ENCODE measurements at regions not wholly inside any gene's neighbourhood (a gene's known extent, or its start where the extent isn't known, plus 50 kb on each side); places are given as distances from the start of the nearest gene placed in this dataset.

DNA sequence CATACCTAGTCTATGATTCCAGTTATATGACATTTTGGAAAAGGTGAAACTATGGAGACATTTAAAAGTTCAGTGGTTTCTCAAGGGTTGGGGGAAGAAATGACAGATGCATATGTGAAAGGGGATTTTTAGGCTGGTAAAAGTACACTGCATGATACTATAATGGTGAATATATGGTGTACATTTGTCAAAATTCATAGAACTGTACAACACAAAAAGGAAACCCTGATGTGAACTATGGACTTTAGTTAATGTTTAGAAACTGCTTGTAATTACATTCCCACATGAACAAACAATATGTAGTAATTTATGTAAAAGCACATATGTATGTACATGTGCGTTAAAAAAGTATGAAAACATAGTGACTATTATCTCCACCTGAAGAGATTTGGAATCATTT, 907.3 kb upstream of the CITED2 start:
- TF ChIP-seq EP300 (IDR thresholded peaks at IDR 0.05) (no peak), POLR2AphosphoS5 (IDR thresholded peaks at IDR 0.05) (no peak), POLR2A (IDR thresholded peaks at IDR 0.05) (no peak)
- TF ChIP-seq, protein P1, sequence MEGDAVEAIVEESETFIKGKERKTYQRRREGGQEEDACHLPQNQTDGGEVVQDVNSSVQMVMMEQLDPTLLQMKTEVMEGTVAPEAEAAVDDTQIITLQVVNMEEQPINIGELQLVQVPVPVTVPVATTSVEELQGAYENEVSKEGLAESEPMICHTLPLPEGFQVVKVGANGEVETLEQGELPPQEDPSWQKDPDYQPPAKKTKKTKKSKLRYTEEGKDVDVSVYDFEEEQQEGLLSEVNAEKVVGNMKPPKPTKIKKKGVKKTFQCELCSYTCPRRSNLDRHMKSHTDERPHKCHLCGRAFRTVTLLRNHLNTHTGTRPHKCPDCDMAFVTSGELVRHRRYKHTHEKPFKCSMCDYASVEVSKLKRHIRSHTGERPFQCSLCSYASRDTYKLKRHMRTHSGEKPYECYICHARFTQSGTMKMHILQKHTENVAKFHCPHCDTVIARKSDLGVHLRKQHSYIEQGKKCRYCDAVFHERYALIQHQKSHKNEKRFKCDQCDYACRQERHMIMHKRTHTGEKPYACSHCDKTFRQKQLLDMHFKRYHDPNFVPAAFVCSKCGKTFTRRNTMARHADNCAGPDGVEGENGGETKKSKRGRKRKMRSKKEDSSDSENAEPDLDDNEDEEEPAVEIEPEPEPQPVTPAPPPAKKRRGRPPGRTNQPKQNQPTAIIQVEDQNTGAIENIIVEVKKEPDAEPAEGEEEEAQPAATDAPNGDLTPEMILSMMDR (IDR thresholded peaks at IDR 0.05): no peak
